ENCODE measurements at regions not wholly inside any gene's neighbourhood (a gene's known extent, or its start where the extent isn't known, plus 50 kb on each side); places are given as distances from the start of the nearest gene placed in this dataset.

GRCh38 chr3:70722018-70722417 lies 409.6 kb upstream of the MDFIC2 start:
- H3K4me1 Mint-ChIP-seq = no peaks in the 10 kb centered on the region
- no peaks in the 10 kb centered on the region for H4K20me1 ChIP-seq (ENCODE audit: insufficient read depth, low read length)
- no peaks in the 10 kb centered on the region for H3K36me3 Mint-ChIP-seq
- no peak overlapping the region for H3K27ac ChIP-seq (ENCODE audit: low read depth in 1 of 2, low read length in 2 of 2)
- no peaks in the 10 kb centered on the region for H3K9me3 Mint-ChIP-seq
- H3K9me3 ChIP-seq (replicated peaks in 1 of 2; ENCODE audit: control insufficient read depth in 1 of 2, insufficient read depth in 1 of 2, low read length in 2 of 2) = no peaks in the 10 kb centered on the region
- DNase-seq = no peak
- intact Hi-C loops (cut with micrococcal nuclease) = no loop called here
- no peak overlapping the region for H2AFZ ChIP-seq (ENCODE audit: insufficient read depth, low read depth, low read length, poor library complexity, severe bottlenecking)
- H3K27ac Mint-ChIP-seq = no peak overlapping the region
- no peaks in the 10 kb centered on the region for H3K36me3 ChIP-seq (replicated peaks in 1 of 2; ENCODE audit: control insufficient read depth in 1 of 2, insufficient read depth in 2 of 2, low read length in 2 of 2)
- TF ChIP-seq CTCF (IDR thresholded peaks at IDR 0.05) = no peak
- WGBS (ENCODE audit: insufficient coverage) = no CpG with 5 or more reads among the region's 1 CpG
- no peak overlapping the region for H3K9ac ChIP-seq (ENCODE audit: insufficient read depth, low read length, poor library complexity, severe bottlenecking)
- no peak overlapping the region for H3K4me3 Mint-ChIP-seq
- H3K27me3 ChIP-seq (ENCODE audit: control insufficient read depth in 2 of 2, insufficient read depth in 2 of 2, low read length in 2 of 2) = no peaks in the 10 kb centered on the region
- no peak overlapping the region for H3K4me3 ChIP-seq (replicated peaks in 1 of 3; ENCODE audit: low read depth in 2 of 3, low read length in 3 of 3)
- no peak overlapping the region for H3K4me2 ChIP-seq (replicated peaks; ENCODE audit: extremely low read depth, low read length, poor library complexity, severe bottlenecking)
- H3K79me2 ChIP-seq (ENCODE audit: insufficient read depth, low read length) = no peaks in the 10 kb centered on the region
- H3K4me1 ChIP-seq (ENCODE audit: control insufficient read depth in 1 of 2, insufficient read depth in 2 of 2, low read length in 2 of 2) = no peaks in the 10 kb centered on the region
- peaks cover 0 to 3% (median 0%) of the 10 kb centered on the region in 3 donors for H3K27me3 Mint-ChIP-seq (ENCODE audit: low read depth in 3 of 3)

GRCh38 chr3:70716832-70717231 lies 404.4 kb upstream of the MDFIC2 start:
- 0% methylated on average over 1 of the region's 4 CpGs for WGBS (ENCODE audit: insufficient coverage)
- no peaks in the 10 kb centered on the region for H3K79me2 ChIP-seq (ENCODE audit: insufficient read depth, low read length)
- no peak overlapping the region for H3K4me3 Mint-ChIP-seq
- peaks cover 0 to 3% (median 0%) of the 10 kb centered on the region in 3 donors for H3K27me3 Mint-ChIP-seq (ENCODE audit: low read depth in 3 of 3)
- H3K4me2 ChIP-seq (replicated peaks; ENCODE audit: extremely low read depth, low read length, poor library complexity, severe bottlenecking) = no peak overlapping the region
- H3K36me3 Mint-ChIP-seq = no peaks in the 10 kb centered on the region
- H2AFZ ChIP-seq (ENCODE audit: insufficient read depth, low read depth, low read length, poor library complexity, severe bottlenecking) = no peak overlapping the region
- peaks cover 12 to 21% (median 18%) of the 10 kb centered on the region in 7 donors for H3K9me3 Mint-ChIP-seq
- no peak overlapping the region for H3K4me3 ChIP-seq (replicated peaks in 1 of 3; ENCODE audit: low read depth in 2 of 3, low read length in 3 of 3)
- H3K4me1 ChIP-seq (ENCODE audit: control insufficient read depth in 1 of 2, insufficient read depth in 2 of 2, low read length in 2 of 2) = no peaks in the 10 kb centered on the region
- H3K27ac Mint-ChIP-seq = no peak overlapping the region
- H3K9me3 ChIP-seq (replicated peaks in 1 of 2; ENCODE audit: control insufficient read depth in 1 of 2, insufficient read depth in 1 of 2, low read length in 2 of 2) = peaks cover 14 to 19% of the 10 kb centered on the region in 2 donors
- DNase-seq = no peak
- no peaks in the 10 kb centered on the region for H3K27me3 ChIP-seq (ENCODE audit: control insufficient read depth in 2 of 2, insufficient read depth in 2 of 2, low read length in 2 of 2)
- no peaks in the 10 kb centered on the region for H3K36me3 ChIP-seq (replicated peaks in 1 of 2; ENCODE audit: control insufficient read depth in 1 of 2, insufficient read depth in 2 of 2, low read length in 2 of 2)
- H4K20me1 ChIP-seq (ENCODE audit: insufficient read depth, low read length) = no peaks in the 10 kb centered on the region
- intact Hi-C loops (cut with micrococcal nuclease) = no loop called here
- no peak for TF ChIP-seq CTCF (IDR thresholded peaks at IDR 0.05)
- H3K9ac ChIP-seq (ENCODE audit: insufficient read depth, low read length, poor library complexity, severe bottlenecking) = no peak overlapping the region
- H3K27ac ChIP-seq (ENCODE audit: low read depth in 1 of 2, low read length in 2 of 2) = no peak overlapping the region
- no peaks in the 10 kb centered on the region for H3K4me1 Mint-ChIP-seq
